Transverse colon (tissue), 4 donors: ENCODE measurements at regions not wholly inside any gene's neighbourhood (a gene's known extent, or its start where the extent isn't known, plus 50 kb on each side); places are given as distances from the start of the nearest gene placed in this dataset.
A peak's percentile ranks its signal among the peaks of the same experiment; 100 is the strongest.

ENCODE experiments used
- DNase-seq: peaks from one replicate; pipeline ENCODE4 v3.0.0-alpha.2; 2019
- H3K27ac ChIP-seq, 4 donors: fragments of 200-600 bp; sonication (generic); 2 replicates each; pipeline ENCODE4 v1.5.1; 2016 to 2018; ENCODE audit warnings: inconsistent platforms in 4 of 4
- H3K27me3 ChIP-seq: fragments of 200-600 bp; sonication (generic); 2 replicates; pipeline ENCODE4 v1.5.1; 2017; ENCODE audit warnings: inconsistent platforms
- H3K36me3 ChIP-seq, 4 donors: fragments of 200-600 bp; sonication (generic); 2 replicates each; pipeline ENCODE4 v1.5.1; 2017 to 2019; ENCODE audit warnings: inconsistent platforms in 4 of 4
- H3K4me1 ChIP-seq, 4 donors: fragments of 200-600 bp; sonication (generic); 2 replicates each; pipeline ENCODE4 v1.5.1; 2017 to 2020; ENCODE audit warnings: inconsistent platforms in 4 of 4
- H3K4me3 ChIP-seq, 4 donors: fragments of 200-600 bp; sonication (generic); 1 replicate in 1 of 4; 2 replicates in 3 of 4; pipeline versions ENCODE4 v1.5.1 to v1.6.1; 2017 to 2019; ENCODE audit warnings: inconsistent platforms in 4 of 4
- H3K9me3 ChIP-seq, 2 donors: fragments of 200-600 bp; sonication (generic); 2 replicates each; pipeline ENCODE4 v1.5.1; 2017 to 2019; ENCODE audit warnings: inconsistent platforms in 2 of 2
- EP300 ChIP-seq: sonication (generic); formaldehyde crosslinking; IDR thresholded peaks from one replicate; pipeline ENCODE4 v1.6.1; 2017; ENCODE audit warnings: antibody characterized with exemption, low read depth
- POLR2A ChIP-seq: fragments of 450-650 bp; IDR thresholded peaks from one replicate; pipeline ENCODE4 v1.6.1; 2016; ENCODE audit warnings: antibody characterized with exemption, mild to moderate bottlenecking, moderate library complexity
- POLR2AphosphoS5 ChIP-seq, 3 donors: sonication (generic); formaldehyde crosslinking; IDR thresholded peaks; one replicate each; pipeline ENCODE4 v1.6.1; 2016; ENCODE audit warnings: antibody characterized with exemption in 3 of 3
- WGBS, 2 donors: methylation state at CpG; one replicate each; pipeline ENCODE4 v1.1.5; 2018; ENCODE audit warnings: low coverage in 1 of 2; 5-methylcytosine and 5-hydroxymethylcytosine counted together
- in situ Hi-C, 4 donors: fragments of 200-750 bp; cut with MboI; loops; one replicate each; pipeline versions ENCODE4 v1.15.0 to v1.15.1; 2017; ENCODE audit warnings: low sequenced_read_pairs in 3 of 4, low pct_ligation_motif_present in 1 of 4, low pct_unique_long_range_greater_than_20kb in 1 of 4
- intact Hi-C: fragments of 100-400 bp; cut with DNase I; formaldehyde crosslinking; loops from one replicate; pipeline ENCODE4 v1.15.1; 2023; ENCODE audit warnings: low total_unique reads
- TF ChIP-seq, protein P1 (sequence below), 5 experiments: fragments of 200-600 bp in 3 of 5; fragments of 450-650 bp in 2 of 5; sonication (generic) in 3 of 5; IDR thresholded peaks; 1 replicate in 2 of 5; 2 replicates in 3 of 5; pipeline ENCODE4 v1.5.1; 2016 to 2017; ENCODE audit warnings: antibody characterized with exemption in 5 of 5, inconsistent platforms in 3 of 5, mild to moderate bottlenecking in 2 of 5, moderate library complexity in 1 of 5

DNA sequence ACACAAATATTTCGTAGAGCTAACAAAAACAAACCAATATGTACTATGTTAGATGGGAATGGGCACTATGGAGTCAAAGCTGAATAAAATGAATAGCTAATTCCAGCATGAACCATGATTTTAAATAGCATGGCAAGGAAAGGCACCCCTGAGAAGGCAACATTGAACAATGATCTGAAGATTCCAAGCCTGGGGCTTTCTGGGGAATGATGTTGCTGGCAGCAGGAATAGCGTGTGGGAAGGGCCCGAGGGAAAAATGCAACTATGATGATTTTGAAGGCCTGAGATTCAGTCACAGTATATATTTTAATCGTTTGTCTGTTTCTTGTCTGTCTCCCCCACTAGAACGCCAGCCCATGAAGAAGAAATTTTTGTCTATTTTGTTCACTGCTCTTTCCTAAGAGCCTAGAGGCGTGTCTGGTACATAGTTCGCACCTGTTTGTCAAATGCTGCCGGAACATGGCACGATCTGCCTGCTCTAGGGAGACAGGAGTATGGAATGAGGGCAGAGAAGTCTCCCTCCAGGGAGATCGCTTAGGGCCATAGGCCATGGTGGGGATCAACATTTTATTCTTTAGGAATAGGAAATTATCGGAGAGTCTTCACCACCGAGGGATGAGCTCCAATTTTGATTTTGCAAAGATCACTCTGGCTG, 84.8 kb upstream of the EYA2 start:
- DNase-seq, result no peak
- H3K27ac ChIP-seq, result no peak overlapping the region
- no peaks in the 10 kb centered on the region for H3K36me3 ChIP-seq
- in situ Hi-C loops (no loop called here), intact Hi-C loops (no loop called here)
- TF ChIP-seq EP300, result no peak
- TF ChIP-seq POLR2AphosphoS5 (IDR thresholded peaks at IDR 0.05), result no peak
- TF ChIP-seq POLR2A, result no peak
- TF ChIP-seq, protein P1, sequence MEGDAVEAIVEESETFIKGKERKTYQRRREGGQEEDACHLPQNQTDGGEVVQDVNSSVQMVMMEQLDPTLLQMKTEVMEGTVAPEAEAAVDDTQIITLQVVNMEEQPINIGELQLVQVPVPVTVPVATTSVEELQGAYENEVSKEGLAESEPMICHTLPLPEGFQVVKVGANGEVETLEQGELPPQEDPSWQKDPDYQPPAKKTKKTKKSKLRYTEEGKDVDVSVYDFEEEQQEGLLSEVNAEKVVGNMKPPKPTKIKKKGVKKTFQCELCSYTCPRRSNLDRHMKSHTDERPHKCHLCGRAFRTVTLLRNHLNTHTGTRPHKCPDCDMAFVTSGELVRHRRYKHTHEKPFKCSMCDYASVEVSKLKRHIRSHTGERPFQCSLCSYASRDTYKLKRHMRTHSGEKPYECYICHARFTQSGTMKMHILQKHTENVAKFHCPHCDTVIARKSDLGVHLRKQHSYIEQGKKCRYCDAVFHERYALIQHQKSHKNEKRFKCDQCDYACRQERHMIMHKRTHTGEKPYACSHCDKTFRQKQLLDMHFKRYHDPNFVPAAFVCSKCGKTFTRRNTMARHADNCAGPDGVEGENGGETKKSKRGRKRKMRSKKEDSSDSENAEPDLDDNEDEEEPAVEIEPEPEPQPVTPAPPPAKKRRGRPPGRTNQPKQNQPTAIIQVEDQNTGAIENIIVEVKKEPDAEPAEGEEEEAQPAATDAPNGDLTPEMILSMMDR (IDR thresholded peaks at IDR 0.05), result no peak
- no peaks in the 10 kb centered on the region for H3K9me3 ChIP-seq
- H3K4me1 ChIP-seq, result peaks cover 0 to 25% (median 8%) of the 10 kb centered on the region in 4 donors
- WGBS, 2 donors, result 64 to 70% methylated on average over 9 to 12 of the region's 12 CpGs
- no peak overlapping the region for H3K4me3 ChIP-seq
- H3K27me3 ChIP-seq, result peaks cover 43% of the 10 kb centered on the region

DNA sequence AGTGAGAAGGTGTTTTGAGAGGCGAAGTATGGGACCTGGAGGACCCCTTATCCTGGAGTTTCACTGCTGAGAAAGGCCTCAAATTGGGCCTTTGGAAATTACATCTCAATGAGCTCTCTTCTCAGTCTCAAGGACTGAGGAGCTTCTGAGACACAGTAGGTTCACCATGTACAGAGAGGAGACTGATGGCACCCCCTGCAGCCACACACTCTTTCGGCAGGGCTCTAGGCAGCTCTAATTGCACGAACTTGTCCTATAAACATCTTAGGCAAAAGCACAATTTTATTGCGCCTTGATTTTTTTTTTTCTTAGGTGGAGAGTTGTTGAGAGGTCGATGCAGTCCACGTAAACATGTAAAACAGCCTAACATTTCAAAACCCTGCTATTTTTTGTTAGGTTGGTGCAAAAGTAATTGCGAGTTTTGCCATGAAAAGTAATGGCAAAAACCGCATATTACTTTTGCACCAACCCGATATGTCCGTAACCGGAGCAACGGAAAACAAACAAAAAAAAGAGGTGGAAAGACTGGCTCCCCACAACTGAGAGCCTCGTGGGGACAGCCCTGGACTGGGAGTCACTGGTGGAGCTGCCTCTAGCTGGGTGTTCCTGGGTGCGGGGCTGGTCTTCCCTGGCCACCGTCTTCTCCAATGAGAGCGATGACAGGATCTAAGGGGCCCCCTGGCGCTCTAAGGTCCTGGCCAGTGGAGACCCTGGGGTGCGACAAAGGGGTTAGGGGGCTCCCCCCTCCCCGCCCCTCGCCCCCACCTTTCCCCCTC, 84.0 kb upstream of the EYA2 start:
- Histone ChIP-seq H3K27ac (peak overlapping the region in 2 of 4 donors; percentile 8 to 44), H3K4me3 (peak overlapping the region in 1 of 4 donors; percentile 51), H3K27me3 (peaks cover 43% of the 10 kb centered on the region), H3K4me1 (peaks cover 0 to 25% (median 8%) of the 10 kb centered on the region in 4 donors), H3K36me3 (no peaks in the 10 kb centered on the region), H3K9me3 (no peaks in the 10 kb centered on the region)
- DNase-seq, result no peak
- in situ Hi-C loops (no loop called here), intact Hi-C loops (no loop called here)
- 23 to 38% methylated on average over 11 to 17 of the region's 20 CpGs for WGBS, 2 donors
- no peak for TF ChIP-seq POLR2AphosphoS5 (IDR thresholded peaks at IDR 0.05)
- no peak for TF ChIP-seq POLR2A
- TF ChIP-seq EP300, result no peak
- TF ChIP-seq, protein P1 (IDR thresholded peaks at IDR 0.05), result no peak

DNA sequence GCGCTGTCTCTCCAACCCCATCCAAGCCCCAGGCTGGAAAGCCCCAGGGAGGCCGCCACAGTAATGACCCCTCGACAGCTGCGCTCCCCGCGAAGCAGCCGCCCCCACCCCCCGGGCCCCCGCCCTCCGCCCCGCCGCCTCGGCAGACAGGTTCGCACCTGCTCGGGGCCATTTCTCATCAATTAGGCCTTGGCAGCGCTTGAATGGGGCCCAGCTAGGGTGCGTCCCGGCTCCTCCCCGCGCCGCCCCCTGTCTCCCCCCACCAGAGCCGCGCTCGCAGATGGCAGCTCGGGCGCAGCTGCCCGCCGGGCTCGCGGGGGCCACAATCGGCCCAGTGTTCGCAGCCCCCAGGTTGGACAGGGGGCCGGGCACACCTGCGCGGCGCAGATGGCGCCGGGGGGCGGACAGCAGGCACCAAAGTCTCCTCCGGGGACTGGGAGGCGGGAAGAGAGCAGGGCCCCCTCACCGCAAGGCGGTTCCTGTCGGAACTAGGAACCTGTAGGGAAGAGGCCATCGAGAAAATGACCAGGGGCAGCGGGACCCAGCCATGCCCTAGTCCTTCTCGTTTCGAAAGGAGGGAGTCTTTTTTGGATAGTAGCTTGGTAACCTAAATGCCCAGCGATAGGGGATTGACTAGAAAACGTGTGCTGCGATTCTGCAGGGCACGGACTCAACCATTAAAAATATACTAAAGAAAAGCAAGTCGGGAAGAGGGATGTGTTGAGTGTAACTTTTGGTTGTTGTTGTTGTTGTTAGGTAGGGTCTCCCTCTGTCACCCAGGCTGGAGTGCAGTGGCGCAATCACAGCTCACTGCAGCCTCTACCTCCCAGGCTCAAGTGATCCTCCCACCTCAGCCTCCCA, 83.2 kb upstream of the EYA2 start:
- WGBS, 2 donors, result 14 to 34% methylated on average over 5 to 41 of the region's 54 CpGs

More for the DNA sequence above, 83.2 kb upstream of the EYA2 start:
- TF ChIP-seq EP300, result no peak
- TF ChIP-seq, protein P1 (IDR thresholded peaks at IDR 0.05), result no peak
- no peak for TF ChIP-seq POLR2A
- TF ChIP-seq POLR2AphosphoS5 (IDR thresholded peaks at IDR 0.05), result no peak
- intact Hi-C loops, result no loop called here
- Histone ChIP-seq H3K4me1 (peaks cover 0 to 25% (median 8%) of the 10 kb centered on the region in 4 donors), H3K36me3 (no peaks in the 10 kb centered on the region), H3K27me3 (peaks cover 43% of the 10 kb centered on the region), H3K27ac (peak overlapping the region in 2 of 4 donors; percentile 8 to 44), H3K4me3 (peak overlapping the region in 3 of 4 donors; percentile 25 to 51 (median 31)), H3K9me3 (no peaks in the 10 kb centered on the region)
- DNase-seq, result no peak
- in situ Hi-C loops, result no loop called here
